B cell (primary cell): ENCODE measurements at regions not wholly inside any gene's neighbourhood (a gene's known extent, or its start where the extent isn't known, plus 50 kb on each side); places are given as distances from the start of the nearest gene placed in this dataset.

Experiments
- ATAC-seq: fragments of 200-7000 bp; cut with Tn5 transposase; one replicate; pipeline ENCODE4 v1.10.0; 2021; ENCODE audit warnings: low read depth, mild to moderate bottlenecking, moderate number of reproducible peaks, moderate library complexity
- CTCF ChIA-PET: fragments of 350-600 bp; sonication (Branson Sonifier 250); formaldehyde crosslinking; loops from one replicate; lab custom pipeline; 2021; ENCODE audit warnings: antibody characterized with exemption, inconsistent platforms; lab: Charles Lee
- POLR2A ChIA-PET: fragments of 350-600 bp; sonication (Branson Sonifier 250); formaldehyde crosslinking; loops from one replicate; lab custom pipeline; 2021; ENCODE audit warnings: antibody characterized with exemption; lab: Charles Lee
- DNase-seq: peaks from one replicate; pipeline ENCODE4 v3.0.0; 2013
- H2AFZ ChIP-seq: 2 replicates; pipeline ENCODE4 v1.6.1; 2012; ENCODE audit warnings: mild to moderate bottlenecking, low read depth, low read length; ENCODE audit not compliant: insufficient read depth, poor library complexity, severe bottlenecking
- H3K27ac ChIP-seq, 2 donors: 1 replicate in 1 of 2; 2 replicates in 1 of 2; pipeline ENCODE4 v1.5.1; 2012 to 2013; ENCODE audit warnings: low read length in 2 of 2, mild to moderate bottlenecking in 2 of 2, moderate library complexity in 1 of 2
- H3K27me3 ChIP-seq, 4 experiments: fragments of 200-600 bp in 1 of 4; sonication (generic) in 1 of 4; replicated peaks in 1 of 4; 1 replicate in 2 of 4; 2 replicates in 2 of 4; pipeline versions ENCODE4 v1.6.1 to v1.7.0; 2013 to 2016; ENCODE audit warnings: low read length in 3 of 4, mild to moderate bottlenecking in 2 of 4, mixed read lengths in 1 of 4, moderate library complexity in 1 of 4; ENCODE audit not compliant: insufficient read depth in 4 of 4, control insufficient read depth in 3 of 4; ENCODE audit errors: control extremely low read depth in 1 of 4
- H3K36me3 ChIP-seq, 2 experiments: replicated peaks in 1 of 2; 1 replicate in 1 of 2; 2 replicates in 1 of 2; pipeline versions ENCODE4 v1.6.1 to v1.7.1; 2013; ENCODE audit warnings: low read length in 1 of 2; ENCODE audit not compliant: insufficient read depth in 2 of 2, control insufficient read depth in 1 of 2; ENCODE audit errors: control extremely low read depth in 1 of 2, extremely low read depth in 1 of 2
- H3K4me1 ChIP-seq, 2 donors: fragments of 200-600 bp in 1 of 2; sonication (generic) in 1 of 2; 1 replicate in 1 of 2; 2 replicates in 1 of 2; pipeline versions ENCODE4 v1.5.1 to v1.6.1; 2013 to 2017; ENCODE audit warnings: low read length in 2 of 2; ENCODE audit not compliant: control insufficient read depth in 2 of 2, insufficient read depth in 2 of 2
- H3K4me2 ChIP-seq: replicated peaks from 2 replicates; pipeline ENCODE3; 2012; ENCODE audit warnings: mild to moderate bottlenecking, low read depth, low read length; ENCODE audit not compliant: poor library complexity, severe bottlenecking
- H3K4me3 ChIP-seq, 5 experiments: fragments of 200-600 bp in 1 of 5; sonication (generic) in 1 of 5; 1 replicate in 3 of 5; 2 replicates in 2 of 5; pipeline versions ENCODE4 v1.5.1 to v1.7.0; 2011 to 2016; ENCODE audit warnings: low read length in 4 of 5, mild to moderate bottlenecking in 4 of 5, low read depth in 2 of 5, control low read depth in 1 of 5, moderate library complexity in 1 of 5; ENCODE audit not compliant: insufficient read depth in 1 of 5; ENCODE audit errors: control extremely low read depth in 1 of 5, extremely low read depth in 1 of 5
- H3K79me2 ChIP-seq: fragments of 200-600 bp; sonication (generic); one replicate; pipeline ENCODE4 v1.6.0; 2016; ENCODE audit warnings: low read length; ENCODE audit not compliant: control insufficient read depth, insufficient read depth
- H3K9ac ChIP-seq: fragments of 200-600 bp; sonication (generic); 2 replicates; pipeline ENCODE4 v1.6.1; 2017; ENCODE audit warnings: mild to moderate bottlenecking, low read length, moderate library complexity
- H3K9me3 ChIP-seq, 3 donors: one replicate each; pipeline versions ENCODE4 v1.6.1 to v1.7.1; 2013; ENCODE audit warnings: low read length in 2 of 3; ENCODE audit not compliant: control insufficient read depth in 2 of 3, insufficient read depth in 1 of 3; ENCODE audit errors: control extremely low read depth in 1 of 3
- H4K20me1 ChIP-seq: 2 replicates; pipeline ENCODE4 v1.6.0; 2012; ENCODE audit warnings: mild to moderate bottlenecking, low read length; ENCODE audit not compliant: insufficient read depth, control insufficient read depth, poor library complexity, severe bottlenecking
- H3K27ac Mint-ChIP-seq: one replicate; pipeline ENCODE4 v1.8.0; 2021; ENCODE audit warnings: mixed read lengths
- H3K27me3 Mint-ChIP-seq: one replicate; pipeline ENCODE4 v1.8.0; 2021; ENCODE audit warnings: mixed read lengths
- H3K4me1 Mint-ChIP-seq: one replicate; pipeline ENCODE4 v1.8.0; 2021; ENCODE audit warnings: mixed read lengths
- H3K4me3 Mint-ChIP-seq: one replicate; pipeline ENCODE4 v1.8.0; 2021; ENCODE audit warnings: mixed read lengths
- H3K9me3 Mint-ChIP-seq: one replicate; pipeline ENCODE4 v1.8.0; 2022; ENCODE audit warnings: mixed read lengths; ENCODE audit not compliant: insufficient read depth
- CTCF ChIP-seq: fragments of 200-600 bp; IDR thresholded peaks from one replicate; pipeline ENCODE4 v1.8.0; 2022; ENCODE audit warnings: antibody characterized with exemption, mild to moderate bottlenecking
- EZH2 ChIP-seq: IDR thresholded peaks from 2 replicates; pipeline ENCODE4 v1.6.1; 2012; ENCODE audit warnings: borderline replicate concordance, low read depth, mild to moderate bottlenecking, moderate library complexity, low read length; ENCODE audit not compliant: insufficient read depth, poor library complexity, severe bottlenecking
- WGBS: methylation state at CpG from one replicate; pipeline ENCODE4 v1.1.5; 2013; ENCODE audit warnings: missing lambda C conversion rate; ENCODE audit not compliant: insufficient coverage; 5-methylcytosine and 5-hydroxymethylcytosine counted together
- intact Hi-C: fragments of 100-400 bp; cut with micrococcal nuclease; formaldehyde crosslinking; loops from one replicate; pipeline ENCODE4 v1.10.0; 2022

GRCh38 chrX:39669668-39670067 lies 428.1 kb downstream of the BCOR start:
- CTCF ChIA-PET: no interaction called here
- no peaks in the 10 kb centered on the region for H3K4me1 ChIP-seq
- Mint-ChIP-seq H3K27me3 (peaks cover 14% of the 10 kb centered on the region), H3K27ac (no peak overlapping the region), H3K9me3 (no peaks in the 10 kb centered on the region), H3K4me1 (no peaks in the 10 kb centered on the region), H3K4me3 (no peak overlapping the region)
- no peaks in the 10 kb centered on the region for H3K79me2 ChIP-seq
- 90% methylated on average over 4 of the region's 7 CpGs for WGBS
- no peak overlapping the region for H3K27ac ChIP-seq
- ATAC-seq (no peak), DNase-seq (no peak)
- no peaks in the 10 kb centered on the region for H3K27me3 ChIP-seq
- no peaks in the 10 kb centered on the region for H3K36me3 ChIP-seq
- no peaks in the 10 kb centered on the region for H3K9me3 ChIP-seq
- POLR2A ChIA-PET: no interaction called here
- intact Hi-C loops: no loop called here
- TF ChIP-seq CTCF (no peak), EZH2 (no peak)
- H4K20me1 ChIP-seq: no peaks in the 10 kb centered on the region
- no peak overlapping the region for H3K4me2 ChIP-seq
- H3K4me3 ChIP-seq: no peak overlapping the region
- no peak overlapping the region for H2AFZ ChIP-seq
- H3K9ac ChIP-seq: no peak overlapping the region

GRCh38 chrX:39670281-39670680 lies 427.5 kb downstream of the BCOR start:
- H3K27me3 Mint-ChIP-seq: peaks cover 14% of the 10 kb centered on the region
- Histone ChIP-seq H3K4me3 (no peak overlapping the region), H4K20me1 (no peaks in the 10 kb centered on the region), H3K79me2 (no peaks in the 10 kb centered on the region), H3K4me1 (no peaks in the 10 kb centered on the region), H3K4me2 (no peak overlapping the region), H3K9ac (no peak overlapping the region), H3K27ac (no peak overlapping the region), H2AFZ (no peak overlapping the region), H3K27me3 (no peaks in the 10 kb centered on the region), H3K36me3 (no peaks in the 10 kb centered on the region), H3K9me3 (no peaks in the 10 kb centered on the region)
- no peak overlapping the region for H3K4me3 Mint-ChIP-seq
- 85% methylated on average over 4 of the region's 5 CpGs for WGBS
- no peaks in the 10 kb centered on the region for H3K4me1 Mint-ChIP-seq
- intact Hi-C loops: no loop called here
- DNase-seq: no peak
- TF ChIP-seq CTCF (no peak), EZH2 (no peak)
- H3K9me3 Mint-ChIP-seq: no peaks in the 10 kb centered on the region
- ChIA-PET CTCF (no interaction called here), POLR2A (no interaction called here)
- ATAC-seq: no peak
- H3K27ac Mint-ChIP-seq: no peak overlapping the region
